Stimulated activated CD4-positive, alpha-beta T cell treated with anti-CD3 and anti-CD28 coated beads, TNF-alpha, amount 100 ng/mL, for 1 hour (primary cell): ENCODE measurements at regions not wholly inside any gene's neighbourhood (a gene's known extent, or its start where the extent isn't known, plus 50 kb on each side); places are given as distances from the start of the nearest gene placed in this dataset.
A peak's percentile ranks its signal among the peaks of the same experiment; 100 is the strongest.

ENCODE experiments used
- DNase-seq, 3 donors: peaks; one replicate each; pipeline ENCODE4 v3.0.0-alpha.2; 2020; ENCODE audit warnings: low read depth in 3 of 3, low spot score in 1 of 3

- DNase-seq, result no peak
Measured at GRCh38 chr7:142414915-142415314, 157.1 kb upstream of the PRSS58 start.

GRCh38 chr7:142414135-142414534 lies 156.3 kb upstream of the PRSS58 start:
- DNase-seq, result no peak

GRCh38 chr7:142413280-142414000 lies 155.6 kb upstream of the PRSS58 start:
- DNase-seq, result no peak

GRCh38 chr7:142412551-142413193 lies 154.8 kb upstream of the PRSS58 start:
- peak in 1 of 3 donors; percentile 4 for DNase-seq

- DNase-seq, result no peak
Measured at GRCh38 chr7:142409471-142409870, 151.6 kb upstream of the PRSS58 start.

- DNase-seq, result no peak
Measured at GRCh38 chr7:142408794-142409193, 150.9 kb upstream of the PRSS58 start.

- no peak for DNase-seq
Measured at GRCh38 chr7:142407939-142408570, 150.2 kb upstream of the PRSS58 start.

- DNase-seq, result no peak
Measured at GRCh38 chr7:142405122-142405765, 147.4 kb upstream of the PRSS58 start.

- no peak for DNase-seq
Measured at GRCh38 chr7:142401951-142402350, 144.1 kb upstream of the PRSS58 start.

- DNase-seq, result no peak
Measured at GRCh38 chr7:142400042-142400533, 142.2 kb upstream of the PRSS58 start.

- no peak for DNase-seq
Measured at GRCh38 chr7:142391191-142391992, 133.5 kb upstream of the PRSS58 start.

GRCh38 chr7:142389544-142389943 lies 131.7 kb upstream of the PRSS58 start:
- DNase-seq, result no peak

GRCh38 chr7:142385491-142386340 lies 127.9 kb upstream of the PRSS58 start:
- peak in 1 of 3 donors; percentile 10 for DNase-seq

GRCh38 chr7:142384493-142384922 lies 126.7 kb upstream of the PRSS58 start:
- DNase-seq, result no peak

GRCh38 chr7:142383841-142384492 lies 126.1 kb upstream of the PRSS58 start:
- no peak for DNase-seq

- DNase-seq, result no peak
Measured at GRCh38 chr7:142381727-142382390, 124.0 kb upstream of the PRSS58 start.

GRCh38 chr7:142380069-142380468 lies 122.2 kb upstream of the PRSS58 start:
- no peak for DNase-seq

GRCh38 chr7:142379201-142379885 lies 121.5 kb upstream of the PRSS58 start:
- DNase-seq, result no peak
